ENCODE measurements at regions not wholly inside any gene's neighbourhood (a gene's known extent, or its start where the extent isn't known, plus 50 kb on each side); places are given as distances from the start of the nearest gene placed in this dataset.

- TF ChIP-seq CTCF (IDR thresholded peaks at IDR 0.05) (no peak), POLR2A (IDR thresholded peaks at IDR 0.05) (no peak)
Observed at GRCh38 chr5:162484095-162484494, 416.5 kb downstream of the GABRG2 start.

Measured in adrenal gland (tissue), 5 donors.